Right cardiac atrium (tissue), 5 donors: ENCODE measurements at regions not wholly inside any gene's neighbourhood (a gene's known extent, or its start where the extent isn't known, plus 50 kb on each side); places are given as distances from the start of the nearest gene placed in this dataset.
"Not testable (repeated sequence)": the region's sequence is repeated elsewhere in the genome, so short reads cannot be mapped to it uniquely, and the experiment has no call there.

Source experiments
- ATAC-seq, 2 donors: fragments of 200-7000 bp; cut with Tn5 transposase; one replicate each; pipeline versions ENCODE4 v1.8.0 to v1.9.1; 2020; ENCODE audit warnings: moderate library complexity in 2 of 2, mild to moderate bottlenecking in 1 of 2
- DNase-seq, 3 donors: peaks; one replicate each; pipeline ENCODE4 v3.0.0-alpha.2; 2020
- H3K27ac ChIP-seq: one replicate; pipeline ENCODE4 v1.5.1; 2013; ENCODE audit warnings: mild to moderate bottlenecking, low read length, control low read depth, moderate library complexity
- H3K27me3 ChIP-seq: one replicate; pipeline ENCODE4 v1.6.1; 2013; ENCODE audit not compliant: control insufficient read depth, insufficient read depth
- H3K4me1 ChIP-seq: one replicate; pipeline ENCODE4 v1.6.1; 2013; ENCODE audit warnings: low read length; ENCODE audit not compliant: control insufficient read depth, insufficient read depth
- H3K4me3 ChIP-seq: one replicate; pipeline ENCODE4 v1.5.1; 2013; ENCODE audit warnings: low read length, control low read depth
- H3K9me3 ChIP-seq: one replicate; pipeline ENCODE4 v1.6.1; 2013; ENCODE audit warnings: low read length; ENCODE audit not compliant: control insufficient read depth
- WGBS: extraction: QIAGEN DNeasy Blood & Tissue Kit; methylation state at CpG from one replicate; pipeline ENCODE4 v1.1.7; 2013; 5-methylcytosine and 5-hydroxymethylcytosine counted together
- intact Hi-C, 4 donors: fragments of 100-400 bp; cut with DNase I; formaldehyde crosslinking; loops; one replicate each; pipeline versions ENCODE4 v1.11.0 to v1.14.0; 2022 to 2023
- donor health status: healthy with polysubstance abuse.
- donor health status: DM: no; HTN: yes; CAD: no.
- donor health status: DM: no; HTN: no; CAD: no.
- donor health status: DM: no; HTN: yes; CAD: no; lungs with severe emphysema.
- donor health status: DM: yes; HTN: yes; CAD: no.

GRCh38 chr1:99062192-99062591 lies 57.5 kb upstream of the PLPPR5 start:
- Histone ChIP-seq H3K9me3 (no peaks in the 10 kb centered on the region), H3K4me3 (no peak overlapping the region), H3K27ac (no peak overlapping the region), H3K27me3 (no peaks in the 10 kb centered on the region), H3K4me1 (no peaks in the 10 kb centered on the region)
- intact Hi-C loops, result no loop called here
- DNase-seq (no peak), ATAC-seq (no peak)

GRCh38 chr1:99069146-99069545 lies 64.5 kb upstream of the PLPPR5 start:
- Histone ChIP-seq H3K27ac (no peak overlapping the region), H3K4me3 (no peak overlapping the region), H3K27me3 (no peaks in the 10 kb centered on the region), H3K9me3 (no peaks in the 10 kb centered on the region), H3K4me1 (no peaks in the 10 kb centered on the region)
- WGBS, result 58% methylated on average over 3 of the region's 3 CpGs
- ATAC-seq (no peak), DNase-seq (no peak)
- intact Hi-C loops, result no loop called here

GRCh38 chr1:99078529-99078928 lies 73.9 kb upstream of the PLPPR5 start:
- H3K27me3 ChIP-seq, H3K27ac ChIP-seq, H3K9me3 ChIP-seq, H3K4me1 ChIP-seq, H3K4me3 ChIP-seq, intact Hi-C loops, ATAC-seq: not testable (repeated sequence)
- peak in 2 of 3 donors; percentile 25 to 35 for DNase-seq
- WGBS, result 97% methylated on average over 31 of the region's 31 CpGs

GRCh38 chr1:99082366-99082765 lies 77.7 kb upstream of the PLPPR5 start:
- Histone ChIP-seq H3K9me3 (no peaks in the 10 kb centered on the region), H3K27ac (no peak overlapping the region), H3K27me3 (no peaks in the 10 kb centered on the region), H3K4me1 (no peaks in the 10 kb centered on the region), H3K4me3 (no peak overlapping the region)
- WGBS, result 50% methylated on average over 2 of the region's 2 CpGs
- intact Hi-C loops, result no loop called here
- no peak for ATAC-seq
- no peak for DNase-seq

- no peak for DNase-seq
- H3K4me3 ChIP-seq, result no peak overlapping the region
- intact Hi-C loops, result no loop called here
- H3K27ac ChIP-seq, result no peak overlapping the region
- no peaks in the 10 kb centered on the region for H3K4me1 ChIP-seq
- no peaks in the 10 kb centered on the region for H3K9me3 ChIP-seq
- no peaks in the 10 kb centered on the region for H3K27me3 ChIP-seq
- no peak for ATAC-seq
- WGBS, result 70% methylated on average over 4 of the region's 4 CpGs
Measured at GRCh38 chr1:99083338-99083737, 78.7 kb upstream of the PLPPR5 start.

- Histone ChIP-seq H3K9me3 (no peaks in the 10 kb centered on the region), H3K4me1 (no peaks in the 10 kb centered on the region), H3K4me3 (no peak overlapping the region), H3K27ac (no peak overlapping the region), H3K27me3 (no peaks in the 10 kb centered on the region)
- ATAC-seq (no peak), DNase-seq (no peak)
- WGBS, result 72% methylated on average over 1 of the region's 1 CpG
- intact Hi-C loops, result no loop called here
Measured at GRCh38 chr1:99084562-99084961, 79.9 kb upstream of the PLPPR5 start.

- H3K27me3 ChIP-seq, result no peaks in the 10 kb centered on the region
- no peaks in the 10 kb centered on the region for H3K4me1 ChIP-seq
- no peaks in the 10 kb centered on the region for H3K9me3 ChIP-seq
- intact Hi-C loops, result no loop called here
- no peak overlapping the region for H3K4me3 ChIP-seq
- WGBS, result 48% methylated on average over 1 of the region's 1 CpG
- ATAC-seq, result no peak
- H3K27ac ChIP-seq, result no peak overlapping the region
- DNase-seq, result no peak
Measured at GRCh38 chr1:99086057-99086456, 81.4 kb upstream of the PLPPR5 start.

- WGBS, result 87% methylated on average over 1 of the region's 1 CpG
- ATAC-seq, result no peak
- no peak for DNase-seq
Measured at GRCh38 chr1:99098589-99098988, 93.9 kb upstream of the PLPPR5 start.

GRCh38 chr1:99106274-99106673 lies 101.6 kb upstream of the PLPPR5 start:
- Histone ChIP-seq H3K9me3 (no peaks in the 10 kb centered on the region), H3K4me1 (no peaks in the 10 kb centered on the region), H3K4me3 (no peak overlapping the region), H3K27ac (no peak overlapping the region), H3K27me3 (no peaks in the 10 kb centered on the region)
- DNase-seq, result no peak
- 82% methylated on average over 1 of the region's 1 CpG for WGBS
- no peak for ATAC-seq
- intact Hi-C loops, result no loop called here

More at GRCh38 chr1:99098589-99098988, 93.9 kb upstream of the PLPPR5 start:
- H3K4me3 ChIP-seq, result no peak overlapping the region
- H3K4me1 ChIP-seq, result no peaks in the 10 kb centered on the region
- H3K27ac ChIP-seq, result no peak overlapping the region
- no peaks in the 10 kb centered on the region for H3K9me3 ChIP-seq
- H3K27me3 ChIP-seq, result no peaks in the 10 kb centered on the region
- intact Hi-C loops, result no loop called here

GRCh38 chr1:99107680-99108079 lies 103.0 kb upstream of the PLPPR5 start:
- 84% methylated on average over 7 of the region's 7 CpGs for WGBS
- Histone ChIP-seq H3K27ac (no peak overlapping the region), H3K4me3 (no peak overlapping the region), H3K9me3 (no peaks in the 10 kb centered on the region), H3K27me3 (no peaks in the 10 kb centered on the region), H3K4me1 (no peaks in the 10 kb centered on the region)
- intact Hi-C loops, result no loop called here
- DNase-seq, result no peak
- no peak for ATAC-seq

- Histone ChIP-seq H3K9me3 (no peaks in the 10 kb centered on the region), H3K27ac (no peak overlapping the region), H3K4me1 (no peaks in the 10 kb centered on the region), H3K27me3 (no peaks in the 10 kb centered on the region), H3K4me3 (no peak overlapping the region)
- intact Hi-C loops, result no loop called here
- 70% methylated on average over 6 of the region's 6 CpGs for WGBS
- DNase-seq, result no peak
- no peak for ATAC-seq
Measured at GRCh38 chr1:99110140-99111041, 105.7 kb upstream of the PLPPR5 start.

GRCh38 chr1:99115231-99115630 lies 110.6 kb upstream of the PLPPR5 start:
- H3K9me3 ChIP-seq, result no peaks in the 10 kb centered on the region
- DNase-seq (no peak), ATAC-seq (no peak)
- H3K27me3 ChIP-seq, result no peaks in the 10 kb centered on the region
- H3K27ac ChIP-seq, result no peak overlapping the region
- H3K4me1 ChIP-seq, result no peaks in the 10 kb centered on the region
- no peak overlapping the region for H3K4me3 ChIP-seq
- intact Hi-C loops, result no loop called here
- WGBS, result 80% methylated on average over 2 of the region's 2 CpGs
